ENCODE measurements at regions not wholly inside any gene's neighbourhood (a gene's known extent, or its start where the extent isn't known, plus 50 kb on each side); places are given as distances from the start of the nearest gene placed in this dataset.

GRCh38 chr5:30956251-30956650 is 237.2 kb upstream of the CDH6 start:
- H4K8ac ChIP-seq (ENCODE audit: low read length), result no peak overlapping the region
- H3K14ac ChIP-seq (ENCODE audit: low read length in 2 of 2), result no peak overlapping the region
- no peaks in the 10 kb centered on the region for H3K79me1 ChIP-seq (replicated peaks; ENCODE audit: low read length, poor library complexity, severe bottlenecking)
- H3K9me3 ChIP-seq (ENCODE audit: control insufficient read depth, low read length), result no peaks in the 10 kb centered on the region
- H2AFZ ChIP-seq (ENCODE audit: low read depth, low read length), result no peak overlapping the region
- no peak overlapping the region for H3K4ac ChIP-seq (ENCODE audit: low read depth in 1 of 2, low read length in 2 of 2)
- H2BK15ac ChIP-seq (ENCODE audit: low read depth, poor library complexity, severe bottlenecking), result no peak overlapping the region
- DNase-seq, result no peak
- no peak overlapping the region for H3K27ac ChIP-seq (ENCODE audit: low read length, poor library complexity, severe bottlenecking)
- H2BK5ac ChIP-seq (ENCODE audit: low read depth, low read length, poor library complexity, severe bottlenecking), result no peak overlapping the region
- no peak overlapping the region for H3K9ac ChIP-seq (ENCODE audit: low read length)
- no peak overlapping the region for H3K4me2 ChIP-seq (ENCODE audit: low read length, poor library complexity, severe bottlenecking)
- H2BK12ac ChIP-seq (ENCODE audit: low read length in 2 of 2), result no peak overlapping the region
- no peak overlapping the region for H2AK5ac ChIP-seq (ENCODE audit: low read length, severe bottlenecking)
- no peaks in the 10 kb centered on the region for H3K27me3 ChIP-seq (ENCODE audit: control insufficient read depth in 1 of 2, insufficient read depth in 1 of 2, low read length in 2 of 2)
- H2BK120ac ChIP-seq (ENCODE audit: low read depth, low read length), result no peak overlapping the region
- no peaks in the 10 kb centered on the region for H3K4me1 ChIP-seq (ENCODE audit: control insufficient read depth, insufficient read depth, low read depth, low read length)
- no peak overlapping the region for H3K18ac ChIP-seq (ENCODE audit: low read depth in 1 of 2, low read length in 2 of 2)
- H4K91ac ChIP-seq (ENCODE audit: low read length), result no peak overlapping the region
- H3K36me3 ChIP-seq (ENCODE audit: control insufficient read depth in 1 of 2, insufficient read depth in 2 of 2, low read depth in 1 of 2, low read length in 2 of 2), result no peaks in the 10 kb centered on the region
- no peak overlapping the region for H3K23ac ChIP-seq (ENCODE audit: low read length in 2 of 2)
- H3K4me3 ChIP-seq (ENCODE audit: insufficient read depth in 1 of 2, low read depth in 1 of 2, low read length in 2 of 2), result no peak overlapping the region

DNA sequence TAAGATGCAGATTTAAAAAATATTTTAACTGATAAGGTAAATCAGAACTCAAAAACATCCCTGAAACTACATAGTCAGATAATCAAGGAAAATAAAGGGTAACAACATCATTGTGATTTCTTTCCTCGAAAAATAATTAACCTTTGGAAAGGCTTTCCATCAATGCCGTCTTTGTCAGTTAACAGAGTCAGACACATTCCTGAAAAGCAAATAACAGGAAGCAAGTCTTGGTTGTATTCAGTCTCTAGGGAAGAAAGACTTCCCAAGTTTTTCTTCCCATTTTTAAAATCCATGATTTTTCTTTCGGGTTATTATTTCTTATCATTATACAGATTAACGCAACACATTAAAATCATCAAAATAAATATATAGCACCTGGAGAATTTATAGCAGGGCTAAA is 256.4 kb upstream of the CDH6 start:
- Histone ChIP-seq H4K8ac (ENCODE audit: low read length) (no peak overlapping the region), H3K18ac (ENCODE audit: low read depth in 1 of 2, low read length in 2 of 2) (no peak overlapping the region)
- WGBS, result 43% methylated on average over 2 of the region's 4 CpGs

DNA sequence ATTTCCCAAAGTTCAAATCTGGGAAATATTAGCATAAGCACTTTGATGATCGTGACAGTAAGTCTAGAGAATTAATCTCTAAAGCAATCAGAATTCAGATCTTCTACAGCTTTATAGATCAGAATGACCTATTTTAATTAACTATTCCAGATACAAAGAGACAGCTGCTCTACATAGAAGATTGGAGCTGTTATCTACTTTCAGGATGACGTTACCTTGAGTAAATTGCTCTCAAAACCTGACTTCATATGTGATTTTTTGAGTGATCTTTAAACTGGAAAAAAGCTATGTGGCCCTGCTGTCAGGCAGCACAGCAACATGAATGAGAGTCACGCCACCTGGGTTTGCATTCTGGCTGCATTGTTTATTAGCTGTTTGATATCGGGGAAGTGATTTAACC is 259.9 kb upstream of the CDH6 start:
- Histone ChIP-seq H2AFZ (ENCODE audit: low read depth, low read length) (no peak overlapping the region), H3K27me3 (ENCODE audit: control insufficient read depth in 1 of 2, insufficient read depth in 1 of 2, low read length in 2 of 2) (no peaks in the 10 kb centered on the region), H3K9ac (ENCODE audit: low read length) (no peak overlapping the region), H3K4ac (ENCODE audit: low read depth in 1 of 2, low read length in 2 of 2) (no peak overlapping the region), H2BK5ac (ENCODE audit: low read depth, low read length, poor library complexity, severe bottlenecking) (no peak overlapping the region), H3K4me3 (ENCODE audit: insufficient read depth in 1 of 2, low read depth in 1 of 2, low read length in 2 of 2) (no peak overlapping the region), H3K4me2 (ENCODE audit: low read length, poor library complexity, severe bottlenecking) (no peak overlapping the region), H3K14ac (ENCODE audit: low read length in 2 of 2) (no peak overlapping the region), H3K9me3 (ENCODE audit: control insufficient read depth, low read length) (no peaks in the 10 kb centered on the region), H3K4me1 (ENCODE audit: control insufficient read depth, insufficient read depth, low read depth, low read length) (peaks cover 1% of the 10 kb centered on the region), H2AK5ac (ENCODE audit: low read length, severe bottlenecking) (no peak overlapping the region), H3K18ac (ENCODE audit: low read depth in 1 of 2, low read length in 2 of 2) (no peak overlapping the region), H4K8ac (ENCODE audit: low read length) (no peak overlapping the region), H3K36me3 (ENCODE audit: control insufficient read depth in 1 of 2, insufficient read depth in 2 of 2, low read depth in 1 of 2, low read length in 2 of 2) (no peaks in the 10 kb centered on the region), H2BK120ac (ENCODE audit: low read depth, low read length) (no peak overlapping the region), H2BK15ac (ENCODE audit: low read depth, poor library complexity, severe bottlenecking) (no peak overlapping the region), H4K91ac (ENCODE audit: low read length) (no peak overlapping the region), H3K23ac (ENCODE audit: low read length in 2 of 2) (no peak overlapping the region), H3K27ac (ENCODE audit: low read length, poor library complexity, severe bottlenecking) (no peak overlapping the region), H2BK12ac (ENCODE audit: low read length in 2 of 2) (no peak overlapping the region), H3K79me1 (replicated peaks; ENCODE audit: low read length, poor library complexity, severe bottlenecking) (no peaks in the 10 kb centered on the region)
- DNase-seq, result no peak
- 77% methylated on average over 2 of the region's 4 CpGs for WGBS

More for the DNA sequence above, 256.4 kb upstream of the CDH6 start:
- Histone ChIP-seq H2BK12ac (ENCODE audit: low read length in 2 of 2) (no peak overlapping the region), H3K4ac (ENCODE audit: low read depth in 1 of 2, low read length in 2 of 2) (no peak overlapping the region), H3K4me1 (ENCODE audit: control insufficient read depth, insufficient read depth, low read depth, low read length) (no peaks in the 10 kb centered on the region), H3K14ac (ENCODE audit: low read length in 2 of 2) (no peak overlapping the region), H3K27ac (ENCODE audit: low read length, poor library complexity, severe bottlenecking) (no peak overlapping the region), H2AFZ (ENCODE audit: low read depth, low read length) (no peak overlapping the region), H3K79me1 (replicated peaks; ENCODE audit: low read length, poor library complexity, severe bottlenecking) (no peaks in the 10 kb centered on the region), H3K9me3 (ENCODE audit: control insufficient read depth, low read length) (no peaks in the 10 kb centered on the region), H3K23ac (ENCODE audit: low read length in 2 of 2) (no peak overlapping the region), H3K4me2 (ENCODE audit: low read length, poor library complexity, severe bottlenecking) (no peak overlapping the region), H2BK120ac (ENCODE audit: low read depth, low read length) (no peak overlapping the region), H3K27me3 (ENCODE audit: control insufficient read depth in 1 of 2, insufficient read depth in 1 of 2, low read length in 2 of 2) (no peaks in the 10 kb centered on the region), H3K4me3 (ENCODE audit: insufficient read depth in 1 of 2, low read depth in 1 of 2, low read length in 2 of 2) (no peak overlapping the region), H3K9ac (ENCODE audit: low read length) (no peak overlapping the region), H2BK15ac (ENCODE audit: low read depth, poor library complexity, severe bottlenecking) (no peak overlapping the region), H2AK5ac (ENCODE audit: low read length, severe bottlenecking) (no peak overlapping the region), H2BK5ac (ENCODE audit: low read depth, low read length, poor library complexity, severe bottlenecking) (no peak overlapping the region), H3K36me3 (ENCODE audit: control insufficient read depth in 1 of 2, insufficient read depth in 2 of 2, low read depth in 1 of 2, low read length in 2 of 2) (no peaks in the 10 kb centered on the region), H4K91ac (ENCODE audit: low read length) (no peak overlapping the region)
- DNase-seq, result no peak

- DNase-seq, result no peak
- H3K4me3 ChIP-seq (ENCODE audit: insufficient read depth in 1 of 2, low read depth in 1 of 2, low read length in 2 of 2), result no peak overlapping the region
- H3K27ac ChIP-seq (ENCODE audit: low read length, poor library complexity, severe bottlenecking), result no peak overlapping the region
- no peak overlapping the region for H3K14ac ChIP-seq (ENCODE audit: low read length in 2 of 2)
- no peaks in the 10 kb centered on the region for H3K27me3 ChIP-seq (ENCODE audit: control insufficient read depth in 1 of 2, insufficient read depth in 1 of 2, low read length in 2 of 2)
- H3K9ac ChIP-seq (ENCODE audit: low read length), result no peak overlapping the region
- no peak overlapping the region for H3K4ac ChIP-seq (ENCODE audit: low read depth in 1 of 2, low read length in 2 of 2)
- 73% methylated on average over 1 of the region's 4 CpGs for WGBS
- H2BK120ac ChIP-seq (ENCODE audit: low read depth, low read length), result no peak overlapping the region
- H2BK15ac ChIP-seq (ENCODE audit: low read depth, poor library complexity, severe bottlenecking), result no peak overlapping the region
- no peak overlapping the region for H3K18ac ChIP-seq (ENCODE audit: low read depth in 1 of 2, low read length in 2 of 2)
- no peak overlapping the region for H2BK5ac ChIP-seq (ENCODE audit: low read depth, low read length, poor library complexity, severe bottlenecking)
- no peaks in the 10 kb centered on the region for H3K36me3 ChIP-seq (ENCODE audit: control insufficient read depth in 1 of 2, insufficient read depth in 2 of 2, low read depth in 1 of 2, low read length in 2 of 2)
- H4K8ac ChIP-seq (ENCODE audit: low read length), result no peak overlapping the region
- peaks cover 1% of the 10 kb centered on the region for H3K4me1 ChIP-seq (ENCODE audit: control insufficient read depth, insufficient read depth, low read depth, low read length)
- no peak overlapping the region for H2BK12ac ChIP-seq (ENCODE audit: low read length in 2 of 2)
- H4K91ac ChIP-seq (ENCODE audit: low read length), result no peak overlapping the region
- no peak overlapping the region for H2AFZ ChIP-seq (ENCODE audit: low read depth, low read length)
- no peaks in the 10 kb centered on the region for H3K9me3 ChIP-seq (ENCODE audit: control insufficient read depth, low read length)
- H2AK5ac ChIP-seq (ENCODE audit: low read length, severe bottlenecking), result no peak overlapping the region
- H3K4me2 ChIP-seq (ENCODE audit: low read length, poor library complexity, severe bottlenecking), result no peak overlapping the region
- H3K23ac ChIP-seq (ENCODE audit: low read length in 2 of 2), result no peak overlapping the region
- no peaks in the 10 kb centered on the region for H3K79me1 ChIP-seq (replicated peaks; ENCODE audit: low read length, poor library complexity, severe bottlenecking)
These were observed 261.0 kb upstream of the CDH6 start for GRCh38 chr5:30932273-30933017.
